ENCODE measurements at regions not wholly inside any gene's neighbourhood (a gene's known extent, or its start where the extent isn't known, plus 50 kb on each side); places are given as distances from the start of the nearest gene placed in this dataset.
"Not testable (repeated sequence)": the region's sequence is repeated elsewhere in the genome, so short reads cannot be mapped to it uniquely, and the experiment has no call there.

GRCh38 chr11:54797906-54798305 is 91.3 kb downstream of the OR4A5 start:
- not testable (repeated sequence) for H3K36me3 ChIP-seq (ENCODE audit: control insufficient read depth, insufficient read depth, low read length, severe bottlenecking); H3K9ac ChIP-seq (ENCODE audit: low read length); H3K4me3 ChIP-seq (ENCODE audit: low read length); DNase-seq (ENCODE audit: low read depth); H3K4me1 ChIP-seq (ENCODE audit: control insufficient read depth, insufficient read depth, low read length); H3K27me3 ChIP-seq (replicated peaks; ENCODE audit: control insufficient read depth, insufficient read depth, low read length)
- H3K9me3 ChIP-seq (ENCODE audit: control insufficient read depth, low read length): peaks cover 45% of the 10 kb centered on the region

- DNase-seq (ENCODE audit: low read depth): no peak
Observed at GRCh38 chr11:54832676-54833075, 126.0 kb downstream of the OR4A5 start.

GRCh38 chr11:54855047-54855446 is 148.4 kb downstream of the OR4A5 start:
- DNase-seq (ENCODE audit: low read depth); H3K4me1 ChIP-seq (ENCODE audit: control insufficient read depth, insufficient read depth, low read length); H3K36me3 ChIP-seq (ENCODE audit: control insufficient read depth, insufficient read depth, low read length, severe bottlenecking): not testable (repeated sequence)

More at GRCh38 chr11:54832676-54833075, 126.0 kb downstream of the OR4A5 start:
- H3K9ac ChIP-seq (ENCODE audit: low read length): no peak overlapping the region
- peaks cover 51% of the 10 kb centered on the region for H3K9me3 ChIP-seq (ENCODE audit: control insufficient read depth, low read length)
- H3K4me3 ChIP-seq (ENCODE audit: low read length): no peak overlapping the region
- no peaks in the 10 kb centered on the region for H3K27me3 ChIP-seq (replicated peaks; ENCODE audit: control insufficient read depth, insufficient read depth, low read length)
- no peaks in the 10 kb centered on the region for H3K4me1 ChIP-seq (ENCODE audit: control insufficient read depth, insufficient read depth, low read length)
- no peaks in the 10 kb centered on the region for H3K36me3 ChIP-seq (ENCODE audit: control insufficient read depth, insufficient read depth, low read length, severe bottlenecking)

More at GRCh38 chr11:54855047-54855446, 148.4 kb downstream of the OR4A5 start:
- not testable (repeated sequence) for H3K9ac ChIP-seq (ENCODE audit: low read length); H3K4me3 ChIP-seq (ENCODE audit: low read length); H3K27me3 ChIP-seq (replicated peaks; ENCODE audit: control insufficient read depth, insufficient read depth, low read length)
- peaks cover 74% of the 10 kb centered on the region for H3K9me3 ChIP-seq (ENCODE audit: control insufficient read depth, low read length)
